ENCODE measurements at regions not wholly inside any gene's neighbourhood (a gene's known extent, or its start where the extent isn't known, plus 50 kb on each side); places are given as distances from the start of the nearest gene placed in this dataset.

DNA sequence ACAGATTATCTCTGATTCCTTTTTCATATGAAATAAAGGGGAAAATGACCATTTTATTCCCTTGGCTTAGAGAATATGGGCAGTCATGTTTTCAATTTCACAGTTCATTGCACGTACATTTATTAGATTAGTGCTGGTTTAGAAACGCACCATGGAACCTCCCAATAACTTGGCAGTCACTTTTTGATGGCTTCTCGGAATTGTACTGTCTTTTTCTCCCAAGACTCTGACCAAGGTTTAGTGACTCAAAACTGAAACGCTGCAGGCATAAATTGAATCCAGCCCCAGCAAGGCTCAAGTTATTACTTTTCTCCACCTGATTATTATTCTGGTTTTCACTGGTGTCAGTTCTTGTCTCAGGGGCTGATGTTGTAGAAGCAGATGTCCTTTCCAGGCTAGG lies 55.6 kb upstream of the EGFLAM start:
- TF ChIP-seq POLR2A (IDR thresholded peaks at IDR 0.05; ENCODE audit: low read length) (no peak), GATA1 (IDR thresholded peaks at IDR 0.05; ENCODE audit: low read depth, low read length) (no peak)

Measured in erythroblast (primary cell).